MM.1S (cell line): ENCODE measurements at regions not wholly inside any gene's neighbourhood (a gene's known extent, or its start where the extent isn't known, plus 50 kb on each side); places are given as distances from the start of the nearest gene placed in this dataset.
"Not testable (repeated sequence)": the region's sequence is repeated elsewhere in the genome, so short reads cannot be mapped to it uniquely, and the experiment has no call there.

ENCODE experiments used
- DNase-seq: peaks from one replicate; pipeline ENCODE4 v3.0.0-alpha.2; 2015
- H2AFZ ChIP-seq: fragments of 300-600 bp; sonication (generic); 2 replicates; pipeline ENCODE4 v1.6.0; 2016; ENCODE audit warnings: antibody characterized with exemption, low read length
- H3F3A ChIP-seq: fragments of 300-600 bp; sonication (generic); 2 replicates; pipeline ENCODE4 v1.6.1; 2016; ENCODE audit warnings: mild to moderate bottlenecking, antibody characterized with exemption, low read length, moderate library complexity, mixed read lengths; ENCODE audit not compliant: insufficient read depth
- H3K27ac ChIP-seq: fragments of 300-600 bp; sonication (generic); 2 replicates; pipeline ENCODE4 v1.5.1; 2016; ENCODE audit warnings: mild to moderate bottlenecking, low read length
- H3K27me3 ChIP-seq: fragments of 300-600 bp; sonication (generic); replicated peaks from 2 replicates; pipeline ENCODE4 v1.6.0; 2016; ENCODE audit warnings: low read length; ENCODE audit not compliant: insufficient read depth
- H3K36me3 ChIP-seq: fragments of 300-600 bp; sonication (generic); replicated peaks from 2 replicates; pipeline ENCODE4 v1.6.1; 2016; ENCODE audit warnings: mild to moderate bottlenecking, low read length, mixed read lengths; ENCODE audit not compliant: insufficient read depth
- H3K4me1 ChIP-seq: fragments of 300-600 bp; sonication (generic); 2 replicates; pipeline ENCODE4 v1.6.1; 2016; ENCODE audit warnings: low read length, mixed read lengths
- H3K4me2 ChIP-seq: fragments of 300-600 bp; sonication (generic); 2 replicates; pipeline ENCODE4 v1.6.0; 2016; ENCODE audit warnings: low read depth, low read length
- H3K4me3 ChIP-seq: fragments of 300-600 bp; sonication (generic); 2 replicates; pipeline ENCODE4 v1.5.1; 2016; ENCODE audit warnings: low read length, mixed read lengths
- H3K79me2 ChIP-seq: fragments of 300-600 bp; sonication (generic); 2 replicates; pipeline ENCODE4 v1.6.1; 2016; ENCODE audit warnings: mixed run types, low read length, mixed read lengths
- H3K9ac ChIP-seq: fragments of 300-600 bp; sonication (generic); 2 replicates; pipeline ENCODE4 v1.6.1; 2016; ENCODE audit warnings: low read length, mixed read lengths
- H3K9me2 ChIP-seq: fragments of 300-600 bp; sonication (generic); replicated peaks from 2 replicates; pipeline ENCODE4 v1.6.1; 2016; ENCODE audit warnings: mild to moderate bottlenecking, low read length, mixed read lengths; ENCODE audit not compliant: insufficient read depth
- H3K9me3 ChIP-seq: fragments of 300-600 bp; sonication (generic); replicated peaks from 2 replicates; pipeline ENCODE4 v1.6.1; 2016; ENCODE audit warnings: mild to moderate bottlenecking, low read length, mixed read lengths; ENCODE audit not compliant: insufficient read depth
- H4K20me1 ChIP-seq: fragments of 300-600 bp; sonication (generic); 2 replicates; pipeline ENCODE4 v1.6.1; 2016; ENCODE audit warnings: mild to moderate bottlenecking, low read length, moderate library complexity, mixed read lengths; ENCODE audit not compliant: insufficient read depth
- CTCF ChIP-seq: fragments of 300-600 bp; sonication (generic); IDR thresholded peaks from 2 replicates; pipeline ENCODE4 v1.5.1; 2016; ENCODE audit warnings: antibody characterized with exemption, low read length, mixed read lengths
- EZH2 ChIP-seq: fragments of 300-600 bp; sonication (generic); optimal IDR thresholded peaks from 2 replicates; pipeline ENCODE3; 2017; ENCODE audit warnings: low read depth, mild to moderate bottlenecking, antibody characterized with exemption, low read length, mixed read lengths
- EZH2phosphoT487 ChIP-seq: fragments of 300-600 bp; sonication (generic); IDR thresholded peaks from 2 replicates; pipeline ENCODE4 v1.6.1; 2018; ENCODE audit warnings: antibody characterized with exemption, low read length

GRCh38 chr2:201558232-201558631 is 85.1 kb downstream of the TMEM237 start:
- no peak overlapping the region for H3K4me2 ChIP-seq
- no peaks in the 10 kb centered on the region for H4K20me1 ChIP-seq
- no peak overlapping the region for H2AFZ ChIP-seq
- H3K9me2 ChIP-seq, result no peaks in the 10 kb centered on the region
- H3K27ac ChIP-seq, result no peak overlapping the region
- no peak overlapping the region for H3K4me3 ChIP-seq
- H3K79me2 ChIP-seq, result no peaks in the 10 kb centered on the region
- H3F3A ChIP-seq, result no peaks in the 10 kb centered on the region
- H3K4me1 ChIP-seq, result no peaks in the 10 kb centered on the region
- TF ChIP-seq EZH2phosphoT487 (no peak), CTCF (no peak), EZH2 (no peak)
- H3K36me3 ChIP-seq, result no peaks in the 10 kb centered on the region
- no peak overlapping the region for H3K9ac ChIP-seq
- DNase-seq, result no peak
- H3K27me3 ChIP-seq, result no peaks in the 10 kb centered on the region
- no peaks in the 10 kb centered on the region for H3K9me3 ChIP-seq

GRCh38 chr2:201551901-201552300 is 91.4 kb downstream of the TMEM237 start:
- no peaks in the 10 kb centered on the region for H3K4me1 ChIP-seq
- H3K9me3 ChIP-seq, result no peaks in the 10 kb centered on the region
- H3K27ac ChIP-seq, result no peak overlapping the region
- H3K4me3 ChIP-seq, result no peak overlapping the region
- no peak overlapping the region for H2AFZ ChIP-seq
- TF ChIP-seq EZH2phosphoT487 (no peak), EZH2 (no peak), CTCF (no peak)
- H3K9me2 ChIP-seq, result no peaks in the 10 kb centered on the region
- H3K9ac ChIP-seq, result no peak overlapping the region
- H3K4me2 ChIP-seq, result no peak overlapping the region
- no peaks in the 10 kb centered on the region for H4K20me1 ChIP-seq
- no peak for DNase-seq
- no peaks in the 10 kb centered on the region for H3K27me3 ChIP-seq
- H3K36me3 ChIP-seq, result no peaks in the 10 kb centered on the region
- H3K79me2 ChIP-seq, result no peaks in the 10 kb centered on the region
- H3F3A ChIP-seq, result no peaks in the 10 kb centered on the region

- Histone ChIP-seq H3K4me3 (no peak overlapping the region), H3K9me3 (no peaks in the 10 kb centered on the region), H3K4me1 (no peaks in the 10 kb centered on the region), H3K27me3 (no peaks in the 10 kb centered on the region), H3F3A (no peaks in the 10 kb centered on the region), H3K36me3 (no peaks in the 10 kb centered on the region), H2AFZ (no peak overlapping the region), H3K4me2 (no peak overlapping the region), H4K20me1 (no peaks in the 10 kb centered on the region), H3K9me2 (no peaks in the 10 kb centered on the region), H3K27ac (no peak overlapping the region), H3K79me2 (no peaks in the 10 kb centered on the region), H3K9ac (no peak overlapping the region)
- no peak for DNase-seq
- TF ChIP-seq EZH2phosphoT487 (no peak), EZH2 (no peak), CTCF (no peak)
Observed at GRCh38 chr2:201546576-201546975, 95.0 kb downstream of the STRADB start.

- Histone ChIP-seq H4K20me1 (no peaks in the 10 kb centered on the region), H3K27me3 (no peaks in the 10 kb centered on the region), H2AFZ (no peak overlapping the region), H3K4me2 (no peak overlapping the region), H3K9me2 (no peaks in the 10 kb centered on the region), H3K4me1 (no peaks in the 10 kb centered on the region), H3K4me3 (no peak overlapping the region), H3K27ac (no peak overlapping the region), H3K9me3 (no peaks in the 10 kb centered on the region), H3K9ac (no peak overlapping the region), H3F3A (no peaks in the 10 kb centered on the region), H3K79me2 (no peaks in the 10 kb centered on the region), H3K36me3 (no peaks in the 10 kb centered on the region)
- TF ChIP-seq EZH2 (no peak), EZH2phosphoT487 (no peak), CTCF (no peak)
- DNase-seq, result no peak
Observed at GRCh38 chr2:201542291-201542690, 90.8 kb downstream of the STRADB start.

- not testable (repeated sequence) for DNase-seq, H3K79me2 ChIP-seq, H3K9me2 ChIP-seq, H4K20me1 ChIP-seq, H3K9me3 ChIP-seq, H3K4me1 ChIP-seq, H3K36me3 ChIP-seq, H3K4me2 ChIP-seq, H3F3A ChIP-seq, H3K9ac ChIP-seq, H3K27me3 ChIP-seq, H3K4me3 ChIP-seq, H3K27ac ChIP-seq, H2AFZ ChIP-seq
Observed at GRCh38 chr2:201539271-201539670, 87.7 kb downstream of the STRADB start.
